ENCODE measurements at regions not wholly inside any gene's neighbourhood (a gene's known extent, or its start where the extent isn't known, plus 50 kb on each side); places are given as distances from the start of the nearest gene placed in this dataset.
A peak's percentile ranks its signal among the peaks of the same experiment; 100 is the strongest.

DNA sequence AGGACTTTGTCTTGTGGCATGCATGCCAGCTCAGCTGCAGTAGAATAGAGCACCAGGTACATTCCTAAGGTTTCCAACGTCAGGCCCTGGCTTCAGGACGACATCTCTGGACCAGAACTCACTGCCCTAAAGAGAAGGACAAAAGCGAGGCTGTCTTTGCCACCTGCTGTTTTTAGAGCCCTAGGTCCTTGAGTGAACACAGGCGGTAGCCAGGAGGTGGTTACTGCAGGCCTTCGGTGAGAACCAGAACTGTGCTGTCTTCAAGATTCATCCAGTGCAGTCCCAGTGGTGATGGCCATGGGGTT is 288.9 kb upstream of the CDH18 start:
- H3K27ac ChIP-seq, result peak overlapping the region; percentile 35
- TF ChIP-seq ZFX (IDR thresholded peaks at IDR 0.05) (no peak), CTCF (conservative IDR thresholded peaks at IDR 0.05) (no peak)

GRCh38 chr5:20276061-20276958 is 288.3 kb upstream of the CDH18 start:
- TF ChIP-seq CTCF (conservative IDR thresholded peaks at IDR 0.05), result no peak
- peak overlapping the region; percentile 35 for H3K27ac ChIP-seq

DNA sequence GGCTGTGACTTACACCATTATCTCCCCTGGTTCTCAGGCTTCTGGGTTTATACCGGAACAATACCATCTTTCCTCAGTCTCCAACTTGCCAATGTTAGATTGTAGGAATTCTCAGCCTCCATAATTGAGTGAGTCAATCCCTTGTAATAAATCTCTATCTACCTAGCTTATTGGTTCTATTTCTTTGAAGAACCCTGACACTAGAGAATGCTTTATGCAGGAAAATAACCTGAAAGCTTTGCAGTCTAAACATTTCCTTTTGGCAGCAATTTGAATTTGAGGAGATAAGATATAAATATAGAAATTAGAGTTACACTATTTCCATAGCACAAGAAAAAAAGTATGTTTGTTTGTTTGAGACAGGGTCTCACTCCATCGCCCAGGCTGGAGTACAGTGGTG is 278.1 kb upstream of the CDH18 start:
- no peak for TF ChIP-seq ZFX (IDR thresholded peaks at IDR 0.05)
- no peak for TF ChIP-seq CTCF (conservative IDR thresholded peaks at IDR 0.05)

GRCh38 chr5:20262896-20263295 is 274.9 kb upstream of the CDH18 start:
- no peak for TF ChIP-seq CTCF (conservative IDR thresholded peaks at IDR 0.05)
- no peak for TF ChIP-seq ZFX (IDR thresholded peaks at IDR 0.05)
- H3K27ac ChIP-seq, result no peak overlapping the region

More for the DNA sequence above, 278.1 kb upstream of the CDH18 start:
- H3K27ac ChIP-seq, result no peak overlapping the region

DNA sequence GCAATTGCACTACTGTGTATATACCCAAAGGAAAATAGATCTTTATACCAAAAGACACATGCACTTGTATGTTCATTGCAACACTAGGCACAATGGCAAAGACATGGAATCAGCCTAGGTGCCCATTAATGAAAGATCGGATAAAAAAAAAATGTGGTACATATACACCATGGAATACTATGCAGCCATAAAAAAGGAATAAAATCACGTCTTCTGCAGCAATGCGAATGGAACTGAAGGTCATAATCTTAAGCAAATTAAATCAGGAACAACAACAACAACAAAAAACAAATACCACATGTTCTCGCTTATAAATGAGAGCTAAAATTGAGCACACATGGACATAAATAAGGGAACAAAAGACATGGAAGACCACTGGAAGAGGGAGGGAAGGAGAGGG is 266.7 kb upstream of the CDH18 start:
- TF ChIP-seq CTCF (conservative IDR thresholded peaks at IDR 0.05), result no peak
- TF ChIP-seq ZFX (IDR thresholded peaks at IDR 0.05), result no peak
- H3K27ac ChIP-seq, result no peak overlapping the region

- TF ChIP-seq CTCF (conservative IDR thresholded peaks at IDR 0.05) (no peak), ZFX (IDR thresholded peaks at IDR 0.05) (no peak)
- no peak overlapping the region for H3K27ac ChIP-seq
These were observed 260.1 kb upstream of the CDH18 start for GRCh38 chr5:20248118-20248517.

GRCh38 chr5:20245432-20245974 is 257.5 kb upstream of the CDH18 start:
- TF ChIP-seq ZFX (IDR thresholded peaks at IDR 0.05) (no peak), CTCF (conservative IDR thresholded peaks at IDR 0.05) (no peak)
- no peak overlapping the region for H3K27ac ChIP-seq

All from C4-2B (cell line).